GM18520 (cell line): ENCODE measurements at regions not wholly inside any gene's neighbourhood (a gene's known extent, or its start where the extent isn't known, plus 50 kb on each side); places are given as distances from the start of the nearest gene placed in this dataset.

Source experiments
- ATAC-seq: cut with Tn5 transposase; IDR thresholded peaks from one replicate; pipeline ENCODE4 v1.9.1; 2021; ENCODE audit not compliant: unreplicated experiment

GRCh38 chr17:71710816-71711215, 410.0 kb upstream of the SOX9 start:
- ATAC-seq = no peak

GRCh38 chr17:71713846-71714245, 407.0 kb upstream of the SOX9 start:
- no peak for ATAC-seq

DNA sequence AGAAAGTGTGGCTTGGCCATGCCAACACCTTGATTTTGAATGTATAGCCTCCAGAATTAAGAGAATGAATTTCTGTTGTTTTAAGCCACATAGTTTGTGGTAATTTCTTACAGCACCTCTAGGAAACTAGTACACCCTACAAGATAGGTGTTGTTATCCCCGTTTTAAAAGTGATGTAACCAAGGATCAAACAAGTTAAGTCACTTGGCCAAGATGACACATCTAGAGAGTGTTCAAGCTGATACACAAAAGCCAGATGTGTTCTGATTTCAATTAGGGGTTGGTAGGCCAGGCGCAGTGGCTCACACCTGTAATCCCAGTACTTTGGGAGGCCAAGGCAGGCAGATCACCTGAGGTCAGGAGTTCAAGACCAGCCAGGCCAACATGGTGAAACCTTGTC, 396.5 kb upstream of the SOX9 start:
- ATAC-seq = no peak

GRCh38 chr17:71725811-71726210, 395.0 kb upstream of the SOX9 start:
- no peak for ATAC-seq

DNA sequence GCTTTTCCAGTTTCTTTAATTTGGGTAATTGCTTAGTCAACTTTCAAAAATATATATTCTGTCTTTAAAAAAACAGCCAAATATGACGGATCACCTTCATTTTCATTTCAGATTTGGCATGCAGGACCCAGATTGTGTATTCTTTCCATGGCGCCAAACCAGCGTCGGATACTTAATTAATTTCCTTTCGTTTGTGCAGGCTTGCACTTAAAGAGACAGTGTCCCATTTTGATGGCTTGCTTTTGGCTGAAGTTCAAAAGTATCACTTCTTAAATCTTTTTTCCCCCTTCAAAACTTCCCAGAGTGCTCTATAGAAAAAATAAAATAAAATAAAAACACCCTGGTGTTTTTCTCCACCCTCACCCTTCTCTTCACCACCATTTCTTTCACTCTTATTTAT, 394.5 kb upstream of the SOX9 start:
- no peak for ATAC-seq

DNA sequence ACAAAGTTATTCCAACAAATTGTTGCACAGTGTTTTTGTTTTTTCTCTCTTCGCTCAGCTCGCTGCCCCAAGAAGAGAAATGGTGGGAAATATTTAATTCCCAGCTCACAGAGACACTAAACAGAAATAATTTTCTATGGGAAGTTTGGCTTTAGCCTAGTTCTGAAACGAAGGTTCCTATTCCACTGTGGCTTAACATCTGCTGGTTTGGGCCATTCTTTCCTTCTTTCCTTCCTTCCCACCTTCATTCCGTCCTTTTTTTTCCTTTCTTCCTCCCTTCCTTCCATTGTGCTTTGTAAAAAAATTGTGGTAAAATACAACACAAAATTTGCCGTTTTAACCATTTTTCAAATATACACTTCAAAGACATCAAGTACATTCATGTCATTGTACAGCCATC, 393.5 kb upstream of the SOX9 start:
- ATAC-seq = no peak

GRCh38 chr17:71727723-71728122, 393.1 kb upstream of the SOX9 start:
- no peak for ATAC-seq

- no peak for ATAC-seq
Observed at GRCh38 chr17:71730871-71731270, 389.9 kb upstream of the SOX9 start.

DNA sequence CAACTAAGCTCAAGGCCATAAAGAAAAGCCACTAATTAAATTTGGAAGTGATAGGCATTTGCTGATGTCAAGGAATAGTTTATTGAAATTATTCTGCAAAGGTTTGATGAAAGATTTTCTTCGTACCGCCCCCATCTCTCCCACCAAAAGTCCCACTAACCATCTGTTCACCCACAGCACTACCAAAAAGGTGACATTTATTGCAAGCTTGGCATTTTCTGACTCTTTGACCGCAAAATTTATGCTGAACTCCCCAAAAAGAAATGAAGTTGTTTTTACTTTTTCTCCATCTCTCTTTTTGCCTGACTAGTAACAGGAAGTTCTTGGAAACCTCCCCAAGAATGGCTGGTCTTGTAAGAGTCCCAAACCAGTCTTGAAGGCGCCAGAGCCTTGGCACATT, 384.9 kb upstream of the SOX9 start:
- no peak for ATAC-seq

DNA sequence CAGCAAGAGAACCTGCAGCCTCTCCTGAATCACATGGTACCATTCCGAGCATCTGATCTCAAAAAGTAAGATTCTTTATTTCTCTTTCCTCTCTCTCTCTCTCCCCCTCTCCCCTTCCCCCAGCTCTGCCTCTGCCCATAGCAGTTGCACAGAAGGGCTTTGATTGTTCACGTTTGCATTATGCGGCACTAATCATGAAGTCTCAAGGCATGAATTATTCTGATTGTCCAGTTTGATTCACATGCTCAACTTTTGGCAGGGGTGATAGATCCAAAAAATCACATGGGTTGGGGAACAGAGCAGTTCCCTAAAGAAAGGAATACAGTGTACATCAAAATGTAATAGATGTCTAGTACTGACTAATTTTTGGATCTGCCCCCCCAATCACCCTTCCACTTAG, 380.0 kb upstream of the SOX9 start:
- no peak for ATAC-seq

DNA sequence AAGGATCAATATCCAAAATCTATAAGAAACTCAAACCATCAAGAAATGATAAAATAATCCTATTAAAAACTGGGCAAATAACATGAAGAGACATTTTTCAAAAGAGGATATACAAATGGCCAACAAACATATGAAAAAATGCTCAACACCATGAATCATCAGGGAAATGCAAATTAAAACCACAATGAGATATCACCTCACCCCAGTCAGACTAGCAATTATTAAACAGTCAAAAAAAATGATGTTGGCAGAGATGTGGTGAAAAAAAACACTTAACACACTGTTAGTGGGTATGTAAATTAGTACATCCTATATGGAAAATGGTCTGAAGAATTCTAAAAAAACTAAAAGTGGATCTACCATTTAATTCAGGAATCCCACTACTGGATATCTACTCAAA, 379.0 kb upstream of the SOX9 start:
- no peak for ATAC-seq

DNA sequence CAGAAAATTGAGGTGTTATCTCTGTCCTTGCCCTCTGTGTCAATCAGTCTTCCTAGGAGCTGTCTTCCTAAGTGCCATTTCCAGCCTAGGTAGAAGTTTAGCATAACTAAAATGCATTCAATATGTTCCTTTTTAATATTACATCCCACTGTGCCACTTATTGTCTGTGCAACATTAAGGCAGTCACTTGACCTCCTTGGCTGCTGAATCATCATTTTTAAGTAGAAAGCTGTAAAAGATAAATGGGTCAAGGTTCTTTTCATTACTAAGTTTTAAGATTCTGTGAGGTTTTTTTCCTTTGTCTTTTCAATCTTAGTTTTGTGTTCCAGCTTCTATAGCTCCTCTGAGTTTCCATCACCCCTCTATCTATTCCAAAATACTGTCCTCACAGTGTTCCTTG, 371.9 kb upstream of the SOX9 start:
- ATAC-seq = no peak

- no peak for ATAC-seq
Observed at GRCh38 chr17:71753070-71753469, 367.8 kb upstream of the SOX9 start.

DNA sequence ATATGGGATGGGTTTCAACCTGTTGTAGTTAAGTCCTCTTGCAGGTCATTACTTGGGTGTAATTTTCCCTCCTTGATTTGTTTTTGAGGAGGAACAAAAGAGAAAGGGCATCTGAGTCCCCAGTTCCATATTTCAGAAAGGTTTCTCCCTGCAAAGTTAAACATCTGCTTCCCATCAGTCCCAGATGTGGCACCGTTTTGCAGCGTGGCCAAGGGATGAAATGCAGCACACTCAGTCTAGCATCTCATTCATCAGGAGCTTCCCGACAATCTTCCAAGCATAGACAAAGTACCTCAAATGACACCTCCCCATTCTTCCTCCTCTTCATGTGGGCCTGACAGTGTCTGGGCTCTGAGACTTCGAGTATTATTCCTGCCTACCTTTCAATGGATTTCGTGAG, 363.7 kb upstream of the SOX9 start:
- ATAC-seq = no peak

DNA sequence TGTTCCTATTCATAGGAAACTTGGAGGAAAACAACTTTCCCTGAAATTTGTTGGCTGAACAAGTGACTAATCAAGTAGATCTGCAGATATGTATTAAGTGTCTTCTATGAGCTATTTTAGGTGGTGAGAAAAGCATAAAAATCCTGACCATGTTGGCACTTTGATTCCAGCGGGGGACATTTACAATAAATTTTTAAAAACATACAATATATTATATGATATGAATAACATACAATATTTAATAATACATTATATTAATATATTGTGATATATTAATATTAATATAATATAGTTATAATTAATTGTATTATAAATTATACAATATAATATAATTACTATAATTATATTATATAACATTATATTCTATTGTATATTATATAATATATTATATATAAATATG, 362.9 kb upstream of the SOX9 start:
- no peak for ATAC-seq

DNA sequence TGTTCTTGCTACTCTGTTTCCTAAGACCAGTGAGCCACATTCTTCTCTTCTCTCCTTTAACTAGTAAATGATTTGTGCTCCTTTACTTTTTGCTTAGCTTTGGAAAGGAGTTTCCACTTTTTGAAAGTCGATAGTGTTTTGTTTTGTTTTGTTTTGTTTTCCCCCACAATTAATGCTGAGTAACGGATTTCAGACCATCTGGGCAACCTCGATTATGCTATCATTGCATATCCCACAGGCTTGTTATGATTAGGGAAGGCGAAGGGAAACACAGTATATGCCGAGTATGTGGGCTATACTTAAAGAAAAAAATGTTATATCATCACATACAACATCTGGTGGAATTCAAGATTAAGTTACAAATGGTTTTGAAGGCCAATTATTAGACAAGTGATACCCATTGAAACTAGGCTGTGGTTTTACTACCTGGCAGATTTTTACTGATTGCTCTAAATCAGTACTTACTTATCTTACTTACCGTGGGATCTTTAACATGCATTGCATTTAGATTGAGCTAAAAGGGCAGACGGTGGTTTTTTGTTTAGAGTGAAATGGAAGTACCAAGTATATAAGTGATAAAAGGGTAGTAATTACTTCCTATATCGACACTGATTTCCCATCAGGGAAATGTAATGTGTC, 361.3 kb upstream of the SOX9 start:
- ATAC-seq = no peak

DNA sequence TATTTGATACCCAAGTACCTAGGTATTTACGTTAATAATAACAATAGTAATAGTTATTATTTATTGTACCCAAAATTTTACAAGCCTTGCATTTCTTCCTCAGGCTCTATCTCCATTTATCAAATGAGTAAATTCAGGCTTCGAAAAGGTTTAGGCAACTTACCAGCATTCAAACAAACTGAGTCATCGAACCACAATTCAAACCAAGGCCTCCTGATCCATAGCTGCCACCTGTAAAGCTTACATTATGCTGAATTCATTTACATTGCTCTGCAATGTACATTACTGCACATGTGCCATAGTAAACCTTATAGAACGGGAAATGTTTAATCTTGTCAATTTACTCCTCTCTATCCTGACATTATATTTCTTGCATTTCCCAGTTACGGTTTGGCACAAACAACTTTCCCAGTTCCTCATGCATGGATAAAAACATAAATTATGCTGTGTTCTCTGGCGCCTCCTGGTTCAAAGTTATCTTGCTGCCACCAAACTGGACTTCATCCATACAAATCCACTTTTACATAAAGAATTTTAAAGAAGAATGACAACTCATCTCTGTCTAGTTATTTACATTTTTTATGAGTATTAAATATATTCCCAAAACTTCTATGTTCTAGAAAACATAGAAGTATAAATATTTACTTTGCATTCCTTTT, 360.6 kb upstream of the SOX9 start:
- ATAC-seq = no peak

GRCh38 chr17:71762526-71762925, 358.3 kb upstream of the SOX9 start:
- no peak for ATAC-seq

GRCh38 chr17:71764505-71764904, 356.3 kb upstream of the SOX9 start:
- ATAC-seq = no peak

DNA sequence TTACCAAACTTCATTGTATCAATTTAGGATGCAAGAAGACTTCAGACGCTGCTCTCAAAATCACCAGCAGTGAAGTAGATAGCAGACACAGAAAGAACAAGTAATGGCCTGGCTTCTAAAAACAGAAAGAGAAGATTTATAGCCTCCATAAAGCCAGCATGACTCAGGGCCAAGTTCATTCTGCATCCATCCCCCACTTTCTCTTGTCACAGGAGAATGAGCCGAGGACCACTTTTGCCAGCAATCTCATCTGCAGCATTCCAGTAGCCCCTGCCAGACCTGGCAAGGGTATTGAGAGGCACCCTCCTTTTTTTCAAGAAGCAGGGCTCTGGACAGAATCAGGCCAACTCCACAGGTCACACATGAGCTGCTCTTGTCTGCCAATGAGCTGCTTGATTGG, 355.4 kb upstream of the SOX9 start:
- no peak for ATAC-seq

GRCh38 chr17:71769850-71770249, 351.0 kb upstream of the SOX9 start:
- no peak for ATAC-seq

- no peak for ATAC-seq
Observed at GRCh38 chr17:71777048-71777640, 343.7 kb upstream of the SOX9 start.

- no peak for ATAC-seq
Observed at GRCh38 chr17:71779482-71779881, 341.3 kb upstream of the SOX9 start.
